PC-3 (cell line): ENCODE measurements at regions not wholly inside any gene's neighbourhood (a gene's known extent, or its start where the extent isn't known, plus 50 kb on each side); places are given as distances from the start of the nearest gene placed in this dataset.

Source experiments
- ATAC-seq: fragments of 200-7000 bp; cut with Tn5 transposase; 2 replicates; pipeline ENCODE4 v1.9.1; 2020; ENCODE audit warnings: mild to moderate bottlenecking, moderate library complexity
- BruUV-seq: library from RNA; stranded (reverse); fragments of 400-500 nt; replicated peaks from 2 replicates; lab custom pipeline; 2021; lab: Mats Ljungman, UMichigan
- CTCF ChIA-PET: fragments of 300-600 bp; sonication (Branson Sonifier 250); formaldehyde crosslinking; loops from one replicate; lab custom pipeline; 2022; ENCODE audit warnings: antibody characterized with exemption; lab: Charles Lee
- POLR2A ChIA-PET: fragments of 300-600 bp; sonication (Branson Sonifier 250); formaldehyde crosslinking; loops from one replicate; lab custom pipeline; 2022; ENCODE audit warnings: antibody characterized with exemption; ENCODE audit not compliant: unreplicated experiment; lab: Charles Lee
- DNase-seq: peaks from one replicate; pipeline ENCODE4 v3.0.0-alpha.2; 2015
- H2AFZ ChIP-seq: fragments of 300-600 bp; sonication (generic); 2 replicates; pipeline ENCODE4 v1.6.0; 2016; ENCODE audit warnings: antibody characterized with exemption, low read length
- H3F3A ChIP-seq: fragments of 300-600 bp; sonication (generic); one replicate; pipeline ENCODE4 v1.6.0; 2017; ENCODE audit warnings: antibody characterized with exemption, low read length, control low read depth, mild to moderate bottlenecking; ENCODE audit not compliant: unreplicated experiment
- H3K27ac ChIP-seq: fragments of 300-600 bp; sonication (generic); 2 replicates; pipeline ENCODE4 v1.5.1; 2016; ENCODE audit warnings: mild to moderate bottlenecking, low read length
- H3K27me3 ChIP-seq: fragments of 300-600 bp; sonication (generic); 2 replicates; pipeline ENCODE4 v1.6.1; 2016; ENCODE audit warnings: low read length, mixed read lengths
- H3K36me3 ChIP-seq: fragments of 300-600 bp; sonication (generic); 2 replicates; pipeline ENCODE4 v1.6.1; 2016; ENCODE audit warnings: low read depth, mixed run types, low read length, mixed read lengths
- H3K4me1 ChIP-seq: fragments of 300-600 bp; sonication (generic); 2 replicates; pipeline ENCODE4 v1.5.1; 2016; ENCODE audit warnings: low read length; ENCODE audit not compliant: insufficient read depth
- H3K4me2 ChIP-seq: fragments of 300-600 bp; sonication (generic); 2 replicates; pipeline ENCODE4 v1.6.0; 2016; ENCODE audit warnings: low read length
- H3K4me3 ChIP-seq: fragments of 300-600 bp; sonication (generic); 2 replicates; pipeline ENCODE4 v1.5.1; 2016; ENCODE audit warnings: mild to moderate bottlenecking, low read length, mixed read lengths
- H3K79me2 ChIP-seq: fragments of 300-600 bp; sonication (generic); 2 replicates; pipeline ENCODE4 v1.6.1; 2017; ENCODE audit warnings: low read length, mixed read lengths
- H3K9ac ChIP-seq: fragments of 300-600 bp; sonication (generic); 2 replicates; pipeline ENCODE4 v1.6.0; 2016; ENCODE audit warnings: mild to moderate bottlenecking, low read length
- H3K9me2 ChIP-seq: fragments of 300-600 bp; sonication (generic); replicated peaks from 2 replicates; pipeline ENCODE4 v1.6.1; 2016; ENCODE audit warnings: mixed run types, low read length, mixed read lengths
- H3K9me3 ChIP-seq: fragments of 300-600 bp; sonication (generic); 2 replicates; pipeline ENCODE4 v1.6.1; 2016; ENCODE audit warnings: low read length, mixed read lengths
- H4K20me1 ChIP-seq: fragments of 300-600 bp; sonication (generic); 2 replicates; pipeline ENCODE4 v1.6.1; 2016; ENCODE audit warnings: low read length, mixed read lengths
- CTCF ChIP-seq: fragments of 300-600 bp; sonication (generic); conservative IDR thresholded peaks from 2 replicates; pipeline ENCODE4 v1.5.1; 2017; ENCODE audit warnings: antibody characterized with exemption, low read depth, mild to moderate bottlenecking, low read length
- EZH2 ChIP-seq: fragments of 300-600 bp; sonication (generic); IDR thresholded peaks from one replicate; pipeline ENCODE4 v1.6.1; 2017; ENCODE audit warnings: antibody characterized with exemption, mild to moderate bottlenecking, low read length; ENCODE audit not compliant: unreplicated experiment
- EZH2phosphoT487 ChIP-seq: fragments of 300-600 bp; sonication (generic); IDR thresholded peaks from 2 replicates; pipeline ENCODE4 v1.6.1; 2018; ENCODE audit warnings: mild to moderate bottlenecking, antibody characterized with exemption, low read length, borderline replicate concordance
- intact Hi-C: fragments of 100-400 bp; cut with micrococcal nuclease; formaldehyde crosslinking; loops from 2 replicates; pipeline ENCODE4 v1.9.0; 2023

- Histone ChIP-seq H3K27ac (no peak overlapping the region), H3K4me3 (no peak overlapping the region), H4K20me1 (no peaks in the 10 kb centered on the region), H3K9ac (no peak overlapping the region), H2AFZ (no peak overlapping the region), H3K27me3 (no peaks in the 10 kb centered on the region), H3K4me1 (peaks cover 6% of the 10 kb centered on the region; the same call in 1 of the 2 replicates), H3K79me2 (no peaks in the 10 kb centered on the region), H3K9me2 (no peaks in the 10 kb centered on the region), H3K4me2 (no peak overlapping the region; the same call in 1 of the 2 replicates), H3K36me3 (no peaks in the 10 kb centered on the region), H3K9me3 (no peaks in the 10 kb centered on the region), H3F3A (no peaks in the 10 kb centered on the region)
- POLR2A ChIA-PET, result no interaction called here
- DNase-seq (no peak), ATAC-seq (no peak)
- TF ChIP-seq EZH2 (no peak), CTCF (no peak), EZH2phosphoT487 (no peak)
- no TSS peak for BruUV-seq
- intact Hi-C loops, result no loop called here
- CTCF ChIA-PET, result no interaction called here
Measured at GRCh38 chr1:195327361-195327760, 1280.9 kb downstream of the KCNT2 start.

GRCh38 chr1:195326325-195326724 is 1281.9 kb downstream of the KCNT2 start:
- no peaks in the 10 kb centered on the region for H3K9me2 ChIP-seq
- peaks cover 6% of the 10 kb centered on the region; the same call in 1 of the 2 replicates for H3K4me1 ChIP-seq
- no peaks in the 10 kb centered on the region for H3K27me3 ChIP-seq
- TF ChIP-seq EZH2, result no peak
- H4K20me1 ChIP-seq, result no peaks in the 10 kb centered on the region
- no peaks in the 10 kb centered on the region for H3F3A ChIP-seq
- intact Hi-C loops, result no loop called here
- no peak overlapping the region for H2AFZ ChIP-seq
- no peak for ATAC-seq
- H3K36me3 ChIP-seq, result no peaks in the 10 kb centered on the region
- CTCF ChIA-PET, result interaction anchor here (0.8 kb wide), 1 partner anchor 164 kb away, joined by 3 read pairs; no protein-coding TSS in a partner anchor
- H3K9me3 ChIP-seq, result no peaks in the 10 kb centered on the region
- no TSS peak for BruUV-seq
- H3K4me3 ChIP-seq, result no peak overlapping the region
- H3K27ac ChIP-seq, result no peak overlapping the region
- H3K9ac ChIP-seq, result no peak overlapping the region
- H3K4me2 ChIP-seq, result no peak overlapping the region
- no peak for DNase-seq
- H3K79me2 ChIP-seq, result no peaks in the 10 kb centered on the region
- POLR2A ChIA-PET, result no interaction called here

GRCh38 chr1:195325181-195325580 is 1283.1 kb downstream of the KCNT2 start:
- BruUV-seq, result no TSS peak
- Histone ChIP-seq H3F3A (no peaks in the 10 kb centered on the region), H3K9ac (no peak overlapping the region), H3K9me3 (no peaks in the 10 kb centered on the region), H3K4me2 (no peak overlapping the region), H3K9me2 (no peaks in the 10 kb centered on the region), H3K79me2 (no peaks in the 10 kb centered on the region), H3K4me3 (no peak overlapping the region), H4K20me1 (no peaks in the 10 kb centered on the region), H3K27ac (no peak overlapping the region), H3K27me3 (no peaks in the 10 kb centered on the region), H3K4me1 (peaks cover 6% of the 10 kb centered on the region; the same call in 1 of the 2 replicates), H3K36me3 (no peaks in the 10 kb centered on the region), H2AFZ (no peak overlapping the region)
- ATAC-seq, result no peak
- CTCF ChIA-PET, result no interaction called here
- TF ChIP-seq EZH2 (no peak), EZH2phosphoT487 (no peak)
- no peak for DNase-seq
- POLR2A ChIA-PET, result no interaction called here
- intact Hi-C loops, result no loop called here

GRCh38 chr1:195306281-195306680 is 1302.0 kb downstream of the KCNT2 start:
- ChIA-PET POLR2A (no interaction called here), CTCF (no interaction called here)
- Histone ChIP-seq H3K27ac (no peak overlapping the region), H3K4me2 (no peak overlapping the region), H3K36me3 (no peaks in the 10 kb centered on the region), H3K9me2 (no peaks in the 10 kb centered on the region), H3K4me1 (no peaks in the 10 kb centered on the region), H3F3A (no peaks in the 10 kb centered on the region), H3K9me3 (no peaks in the 10 kb centered on the region), H3K9ac (no peak overlapping the region), H3K27me3 (no peaks in the 10 kb centered on the region), H3K79me2 (no peaks in the 10 kb centered on the region), H4K20me1 (no peaks in the 10 kb centered on the region), H3K4me3 (no peak overlapping the region), H2AFZ (no peak overlapping the region)
- no TSS peak for BruUV-seq
- ATAC-seq (no peak), DNase-seq (no peak)
- intact Hi-C loops, result no loop called here
- no peak for TF ChIP-seq EZH2
- no peak for TF ChIP-seq EZH2phosphoT487
- no peak for TF ChIP-seq CTCF
